ENCODE measurements at regions not wholly inside any gene's neighbourhood (a gene's known extent, or its start where the extent isn't known, plus 50 kb on each side); places are given as distances from the start of the nearest gene placed in this dataset.

DNA sequence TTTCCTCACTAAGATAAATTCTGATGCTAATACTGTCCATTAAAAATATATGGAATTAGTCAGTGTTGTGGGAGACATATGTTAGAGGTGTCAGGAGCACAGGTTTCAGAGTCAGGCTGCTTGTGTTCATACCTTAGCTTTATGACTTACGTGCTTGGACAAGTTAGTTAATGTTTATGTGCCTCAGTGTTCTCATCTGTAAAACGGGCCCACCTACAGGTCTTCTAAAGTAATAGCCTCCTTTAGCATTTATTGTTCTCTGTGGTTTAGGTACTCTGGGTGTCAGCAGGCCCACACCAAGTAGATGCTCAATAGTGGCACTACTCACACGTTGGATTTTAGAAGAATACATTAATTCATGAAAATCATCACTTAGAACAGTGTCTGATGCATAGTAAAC, 308.7 kb upstream of the ZC3H12C start:
- no peak overlapping the region for H3K14ac ChIP-seq (ENCODE audit: low read length in 2 of 2)
- H3K27me3 ChIP-seq (ENCODE audit: control insufficient read depth in 1 of 2, insufficient read depth in 1 of 2, low read length in 2 of 2): no peaks in the 10 kb centered on the region
- no peak overlapping the region for H4K8ac ChIP-seq (ENCODE audit: low read length)
- no peak overlapping the region for H3K4me3 ChIP-seq (ENCODE audit: insufficient read depth in 1 of 2, low read depth in 1 of 2, low read length in 2 of 2)
- WGBS: 100% methylated on average over 1 of the region's 3 CpGs
- no peak overlapping the region for H3K4ac ChIP-seq (ENCODE audit: low read depth in 1 of 2, low read length in 2 of 2)
- H3K27ac ChIP-seq (ENCODE audit: low read length, poor library complexity, severe bottlenecking): no peak overlapping the region
- no peaks in the 10 kb centered on the region for H3K36me3 ChIP-seq (ENCODE audit: control insufficient read depth in 1 of 2, insufficient read depth in 2 of 2, low read depth in 1 of 2, low read length in 2 of 2)
- no peak overlapping the region for H4K91ac ChIP-seq (ENCODE audit: low read length)
- no peak overlapping the region for H2BK15ac ChIP-seq (ENCODE audit: low read depth, poor library complexity, severe bottlenecking)
- no peak overlapping the region for H2BK120ac ChIP-seq (ENCODE audit: low read depth, low read length)
- no peak overlapping the region for H2AK5ac ChIP-seq (ENCODE audit: low read length, severe bottlenecking)
- no peak overlapping the region for H2BK5ac ChIP-seq (ENCODE audit: low read depth, low read length, poor library complexity, severe bottlenecking)
- H3K23ac ChIP-seq (ENCODE audit: low read length in 2 of 2): no peak overlapping the region
- H2BK12ac ChIP-seq (ENCODE audit: low read length in 2 of 2): no peak overlapping the region
- peaks cover 4% of the 10 kb centered on the region for H3K4me1 ChIP-seq (ENCODE audit: control insufficient read depth, insufficient read depth, low read depth, low read length)
- H3K9ac ChIP-seq (ENCODE audit: low read length): no peak overlapping the region
- DNase-seq: no peak
- H3K18ac ChIP-seq (ENCODE audit: low read depth in 1 of 2, low read length in 2 of 2): no peak overlapping the region
- no peak overlapping the region for H3K4me2 ChIP-seq (ENCODE audit: low read length, poor library complexity, severe bottlenecking)
- H2AFZ ChIP-seq (ENCODE audit: low read depth, low read length): no peak overlapping the region
- no peaks in the 10 kb centered on the region for H3K9me3 ChIP-seq (ENCODE audit: control insufficient read depth, low read length)
- H3K79me1 ChIP-seq (replicated peaks; ENCODE audit: low read length, poor library complexity, severe bottlenecking): no peaks in the 10 kb centered on the region

DNA sequence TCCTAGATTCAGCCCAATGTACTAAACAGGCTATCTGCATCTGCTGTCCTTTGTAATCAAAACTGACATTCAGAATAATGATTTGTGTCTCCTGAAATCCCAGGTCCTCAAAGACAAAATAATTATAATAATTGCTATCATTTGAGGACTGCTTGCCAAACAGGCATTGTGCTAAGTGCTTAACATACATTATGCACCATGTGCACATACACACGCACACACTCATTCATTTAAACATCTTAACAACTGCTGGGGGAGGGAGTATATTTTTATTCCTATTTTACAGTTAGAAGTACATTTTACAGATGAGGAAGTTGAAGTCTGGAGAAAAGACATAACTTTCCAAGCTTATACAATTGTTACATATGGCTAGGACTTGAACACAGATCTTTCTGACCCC, 308.0 kb upstream of the ZC3H12C start:
- H3K4me1 ChIP-seq (ENCODE audit: control insufficient read depth, insufficient read depth, low read depth, low read length): peaks cover 4% of the 10 kb centered on the region
- WGBS: no CpG with 5 or more reads among the region's 1 CpG

GRCh38 chr11:109785714-109786113, 307.5 kb upstream of the ZC3H12C start:
- no peak overlapping the region for H3K4ac ChIP-seq (ENCODE audit: low read depth in 1 of 2, low read length in 2 of 2)
- H3K9ac ChIP-seq (ENCODE audit: low read length): peak overlapping the region; percentile 77
- H2BK5ac ChIP-seq (ENCODE audit: low read depth, low read length, poor library complexity, severe bottlenecking): no peak overlapping the region
- no peak overlapping the region for H2BK15ac ChIP-seq (ENCODE audit: low read depth, poor library complexity, severe bottlenecking)
- H4K8ac ChIP-seq (ENCODE audit: low read length): no peak overlapping the region
- H3K9me3 ChIP-seq (ENCODE audit: control insufficient read depth, low read length): no peaks in the 10 kb centered on the region
- no peaks in the 10 kb centered on the region for H3K36me3 ChIP-seq (ENCODE audit: control insufficient read depth in 1 of 2, insufficient read depth in 2 of 2, low read depth in 1 of 2, low read length in 2 of 2)
- H4K91ac ChIP-seq (ENCODE audit: low read length): no peak overlapping the region
- H3K18ac ChIP-seq (ENCODE audit: low read depth in 1 of 2, low read length in 2 of 2): no peak overlapping the region
- peak overlapping the region in 1 of 2 experiments; percentile 57 for H3K4me3 ChIP-seq (ENCODE audit: insufficient read depth in 1 of 2, low read depth in 1 of 2, low read length in 2 of 2)
- H3K79me1 ChIP-seq (replicated peaks; ENCODE audit: low read length, poor library complexity, severe bottlenecking): no peaks in the 10 kb centered on the region
- no peak overlapping the region for H3K14ac ChIP-seq (ENCODE audit: low read length in 2 of 2)
- H3K27me3 ChIP-seq (ENCODE audit: control insufficient read depth in 1 of 2, insufficient read depth in 1 of 2, low read length in 2 of 2): no peaks in the 10 kb centered on the region
- no peak overlapping the region for H2AFZ ChIP-seq (ENCODE audit: low read depth, low read length)
- H2AK5ac ChIP-seq (ENCODE audit: low read length, severe bottlenecking): no peak overlapping the region
- no peak overlapping the region for H2BK12ac ChIP-seq (ENCODE audit: low read length in 2 of 2)
- H3K27ac ChIP-seq (ENCODE audit: low read length, poor library complexity, severe bottlenecking): no peak overlapping the region
- no peak overlapping the region for H2BK120ac ChIP-seq (ENCODE audit: low read depth, low read length)
- H3K4me2 ChIP-seq (ENCODE audit: low read length, poor library complexity, severe bottlenecking): no peak overlapping the region
- no peak overlapping the region for H3K23ac ChIP-seq (ENCODE audit: low read length in 2 of 2)
- H3K4me1 ChIP-seq (ENCODE audit: control insufficient read depth, insufficient read depth, low read depth, low read length): peaks cover 4% of the 10 kb centered on the region
- WGBS: 77% methylated on average over 4 of the region's 4 CpGs
- no peak for DNase-seq

More for the DNA sequence above, 308.0 kb upstream of the ZC3H12C start:
- Histone ChIP-seq H3K9ac (ENCODE audit: low read length) (peak overlapping the region; percentile 77), H2BK12ac (ENCODE audit: low read length in 2 of 2) (no peak overlapping the region), H3K27ac (ENCODE audit: low read length, poor library complexity, severe bottlenecking) (no peak overlapping the region), H2AK5ac (ENCODE audit: low read length, severe bottlenecking) (no peak overlapping the region), H3K4me3 (ENCODE audit: insufficient read depth in 1 of 2, low read depth in 1 of 2, low read length in 2 of 2) (peak overlapping the region in 1 of 2 experiments; percentile 57), H3K4me2 (ENCODE audit: low read length, poor library complexity, severe bottlenecking) (no peak overlapping the region), H4K91ac (ENCODE audit: low read length) (no peak overlapping the region), H4K8ac (ENCODE audit: low read length) (no peak overlapping the region), H3K14ac (ENCODE audit: low read length in 2 of 2) (no peak overlapping the region), H3K4ac (ENCODE audit: low read depth in 1 of 2, low read length in 2 of 2) (no peak overlapping the region), H3K36me3 (ENCODE audit: control insufficient read depth in 1 of 2, insufficient read depth in 2 of 2, low read depth in 1 of 2, low read length in 2 of 2) (no peaks in the 10 kb centered on the region), H3K79me1 (replicated peaks; ENCODE audit: low read length, poor library complexity, severe bottlenecking) (no peaks in the 10 kb centered on the region), H2AFZ (ENCODE audit: low read depth, low read length) (no peak overlapping the region), H3K9me3 (ENCODE audit: control insufficient read depth, low read length) (no peaks in the 10 kb centered on the region), H2BK120ac (ENCODE audit: low read depth, low read length) (no peak overlapping the region), H3K18ac (ENCODE audit: low read depth in 1 of 2, low read length in 2 of 2) (no peak overlapping the region), H3K27me3 (ENCODE audit: control insufficient read depth in 1 of 2, insufficient read depth in 1 of 2, low read length in 2 of 2) (no peaks in the 10 kb centered on the region), H2BK15ac (ENCODE audit: low read depth, poor library complexity, severe bottlenecking) (no peak overlapping the region), H2BK5ac (ENCODE audit: low read depth, low read length, poor library complexity, severe bottlenecking) (no peak overlapping the region), H3K23ac (ENCODE audit: low read length in 2 of 2) (no peak overlapping the region)
- DNase-seq: no peak

- DNase-seq: no peak
- H2AK5ac ChIP-seq (ENCODE audit: low read length, severe bottlenecking): no peak overlapping the region
- H3K4me3 ChIP-seq (ENCODE audit: insufficient read depth in 1 of 2, low read depth in 1 of 2, low read length in 2 of 2): no peak overlapping the region
- WGBS: 69% methylated on average over 4 of the region's 6 CpGs
- H2BK15ac ChIP-seq (ENCODE audit: low read depth, poor library complexity, severe bottlenecking): no peak overlapping the region
- no peak overlapping the region for H2AFZ ChIP-seq (ENCODE audit: low read depth, low read length)
- H3K36me3 ChIP-seq (ENCODE audit: control insufficient read depth in 1 of 2, insufficient read depth in 2 of 2, low read depth in 1 of 2, low read length in 2 of 2): no peaks in the 10 kb centered on the region
- H3K23ac ChIP-seq (ENCODE audit: low read length in 2 of 2): no peak overlapping the region
- H3K79me1 ChIP-seq (replicated peaks; ENCODE audit: low read length, poor library complexity, severe bottlenecking): no peaks in the 10 kb centered on the region
- no peak overlapping the region for H3K4ac ChIP-seq (ENCODE audit: low read depth in 1 of 2, low read length in 2 of 2)
- H3K4me2 ChIP-seq (ENCODE audit: low read length, poor library complexity, severe bottlenecking): no peak overlapping the region
- H3K9ac ChIP-seq (ENCODE audit: low read length): no peak overlapping the region
- no peak overlapping the region for H3K14ac ChIP-seq (ENCODE audit: low read length in 2 of 2)
- no peaks in the 10 kb centered on the region for H3K9me3 ChIP-seq (ENCODE audit: control insufficient read depth, low read length)
- H2BK120ac ChIP-seq (ENCODE audit: low read depth, low read length): no peak overlapping the region
- H3K18ac ChIP-seq (ENCODE audit: low read depth in 1 of 2, low read length in 2 of 2): no peak overlapping the region
- no peak overlapping the region for H2BK12ac ChIP-seq (ENCODE audit: low read length in 2 of 2)
- H4K8ac ChIP-seq (ENCODE audit: low read length): no peak overlapping the region
- H4K91ac ChIP-seq (ENCODE audit: low read length): no peak overlapping the region
- no peak overlapping the region for H2BK5ac ChIP-seq (ENCODE audit: low read depth, low read length, poor library complexity, severe bottlenecking)
- H3K27ac ChIP-seq (ENCODE audit: low read length, poor library complexity, severe bottlenecking): no peak overlapping the region
- H3K27me3 ChIP-seq (ENCODE audit: control insufficient read depth in 1 of 2, insufficient read depth in 1 of 2, low read length in 2 of 2): no peaks in the 10 kb centered on the region
- no peaks in the 10 kb centered on the region for H3K4me1 ChIP-seq (ENCODE audit: control insufficient read depth, insufficient read depth, low read depth, low read length)
These were observed 304.2 kb upstream of the ZC3H12C start for GRCh38 chr11:109788948-109789490.

Measured in mesenchymal stem cell (in vitro differentiated cells and primary cell).